ENCODE measurements at regions not wholly inside any gene's neighbourhood (a gene's known extent, or its start where the extent isn't known, plus 50 kb on each side); places are given as distances from the start of the nearest gene placed in this dataset.

- no peak for TF ChIP-seq CTCF (IDR thresholded peaks at IDR 0.05)
- Mint-ChIP-seq H3K4me1 (ENCODE audit: low read depth) (no peaks in the 10 kb centered on the region), H3K36me3 (ENCODE audit: low read depth) (no peaks in the 10 kb centered on the region), H3K27me3 (peaks cover 2% of the 10 kb centered on the region), H3K9me3 (no peaks in the 10 kb centered on the region), H3K27ac (no peak overlapping the region), H3K4me3 (no peak overlapping the region)
- DNase-seq (no peak), ATAC-seq (no peak)
- ChIA-PET POLR2A (no interaction called here), CTCF (no interaction called here)
- intact Hi-C loops (cut with micrococcal nuclease): no loop called here
Observed at GRCh38 chr7:47207956-47208355, 374.0 kb downstream of the TNS3 start.

GRCh38 chr7:47204709-47205108, 377.2 kb downstream of the TNS3 start:
- Mint-ChIP-seq H3K9me3 (no peaks in the 10 kb centered on the region), H3K27ac (no peak overlapping the region)
- intact Hi-C loops (cut with micrococcal nuclease): no loop called here

GRCh38 chr7:47202146-47202783, 379.6 kb downstream of the TNS3 start:
- H3K36me3 Mint-ChIP-seq (ENCODE audit: low read depth): no peaks in the 10 kb centered on the region
- H3K27ac Mint-ChIP-seq: no peak overlapping the region

More at GRCh38 chr7:47204709-47205108, 377.2 kb downstream of the TNS3 start:
- TF ChIP-seq CTCF (IDR thresholded peaks at IDR 0.05): no peak
- ChIA-PET POLR2A (no interaction called here), CTCF (no interaction called here)
- DNase-seq (no peak), ATAC-seq (no peak)
- Mint-ChIP-seq H3K4me3 (no peak overlapping the region), H3K36me3 (ENCODE audit: low read depth) (no peaks in the 10 kb centered on the region), H3K27me3 (peaks cover 4% of the 10 kb centered on the region), H3K4me1 (ENCODE audit: low read depth) (no peaks in the 10 kb centered on the region)

GRCh38 chr7:47198159-47198558, 383.8 kb downstream of the TNS3 start:
- intact Hi-C loops (cut with micrococcal nuclease): no loop called here
- ChIA-PET POLR2A (no interaction called here), CTCF (no interaction called here)
- Mint-ChIP-seq H3K27me3 (peaks cover 2% of the 10 kb centered on the region), H3K4me1 (ENCODE audit: low read depth) (no peaks in the 10 kb centered on the region), H3K27ac (no peak overlapping the region), H3K36me3 (ENCODE audit: low read depth) (no peaks in the 10 kb centered on the region), H3K4me3 (no peak overlapping the region), H3K9me3 (no peaks in the 10 kb centered on the region)
- ATAC-seq (no peak), DNase-seq (no peak)
- TF ChIP-seq CTCF (IDR thresholded peaks at IDR 0.05): no peak

More at GRCh38 chr7:47202146-47202783, 379.6 kb downstream of the TNS3 start:
- no peak for DNase-seq
- H3K4me3 Mint-ChIP-seq: no peak overlapping the region
- H3K9me3 Mint-ChIP-seq: no peaks in the 10 kb centered on the region
- peaks cover 4% of the 10 kb centered on the region for H3K27me3 Mint-ChIP-seq
- TF ChIP-seq CTCF (IDR thresholded peaks at IDR 0.05): no peak
- ChIA-PET POLR2A (no interaction called here), CTCF (no interaction called here)
- no peaks in the 10 kb centered on the region for H3K4me1 Mint-ChIP-seq (ENCODE audit: low read depth)
- no peak for ATAC-seq
- intact Hi-C loops (cut with micrococcal nuclease): no loop called here

- no peaks in the 10 kb centered on the region for H3K4me1 Mint-ChIP-seq (ENCODE audit: low read depth)
- intact Hi-C loops (cut with micrococcal nuclease): no loop called here
- no peak overlapping the region for H3K4me3 Mint-ChIP-seq
- DNase-seq (no peak), ATAC-seq (no peak)
- H3K9me3 Mint-ChIP-seq: no peaks in the 10 kb centered on the region
- H3K36me3 Mint-ChIP-seq (ENCODE audit: low read depth): no peaks in the 10 kb centered on the region
- CTCF ChIA-PET: no interaction called here
- POLR2A ChIA-PET: no interaction called here
- no peaks in the 10 kb centered on the region for H3K27me3 Mint-ChIP-seq
- TF ChIP-seq CTCF (IDR thresholded peaks at IDR 0.05): no peak
- no peak overlapping the region for H3K27ac Mint-ChIP-seq
Observed at GRCh38 chr7:47197486-47197885, 384.4 kb downstream of the TNS3 start.
